Activated naive CD8-positive, alpha-beta T cell (primary cell): ENCODE measurements at regions not wholly inside any gene's neighbourhood (a gene's known extent, or its start where the extent isn't known, plus 50 kb on each side); places are given as distances from the start of the nearest gene placed in this dataset.

ENCODE experiments used
- H3K27ac Mint-ChIP-seq: one replicate; pipeline ENCODE4 v1.8.0; 2021; ENCODE audit warnings: mixed read lengths
- H3K27me3 Mint-ChIP-seq: one replicate; pipeline ENCODE4 v1.8.0; 2021; ENCODE audit warnings: mixed read lengths
- H3K36me3 Mint-ChIP-seq: one replicate; pipeline ENCODE4 v1.8.0; 2021; ENCODE audit warnings: mixed read lengths
- H3K4me1 Mint-ChIP-seq: one replicate; pipeline ENCODE4 v1.8.0; 2021; ENCODE audit warnings: low read depth, mixed read lengths
- H3K4me3 Mint-ChIP-seq: one replicate; pipeline ENCODE4 v1.8.0; 2021; ENCODE audit warnings: mild to moderate bottlenecking, mixed read lengths
- H3K9me3 Mint-ChIP-seq: one replicate; pipeline ENCODE4 v1.8.0; 2021; ENCODE audit warnings: low read depth, mixed read lengths

DNA sequence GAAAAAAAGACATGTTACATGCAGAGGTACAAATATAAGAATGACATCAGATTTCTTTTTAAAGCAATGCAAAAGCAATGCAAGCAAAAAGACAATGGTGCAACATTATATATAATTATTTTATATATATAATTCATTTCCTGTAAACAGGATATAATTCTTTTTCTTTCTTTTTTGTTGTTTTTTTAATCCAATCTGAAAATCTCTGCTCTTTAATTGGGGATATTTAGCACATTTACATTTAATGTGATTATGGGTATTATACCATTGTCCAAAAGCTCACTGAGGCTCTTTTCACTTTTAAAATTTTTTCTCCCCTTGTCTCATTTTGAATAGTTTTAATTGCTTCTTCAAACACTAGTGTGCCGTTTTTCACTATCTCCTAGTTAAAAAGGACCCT, 148.9 kb downstream of the FGF18 start:
- Mint-ChIP-seq H3K9me3 (peaks cover 19% of the 10 kb centered on the region), H3K4me3 (no peak overlapping the region), H3K4me1 (no peaks in the 10 kb centered on the region), H3K27ac (no peak overlapping the region), H3K27me3 (peaks cover 12% of the 10 kb centered on the region), H3K36me3 (peaks cover 7% of the 10 kb centered on the region)

DNA sequence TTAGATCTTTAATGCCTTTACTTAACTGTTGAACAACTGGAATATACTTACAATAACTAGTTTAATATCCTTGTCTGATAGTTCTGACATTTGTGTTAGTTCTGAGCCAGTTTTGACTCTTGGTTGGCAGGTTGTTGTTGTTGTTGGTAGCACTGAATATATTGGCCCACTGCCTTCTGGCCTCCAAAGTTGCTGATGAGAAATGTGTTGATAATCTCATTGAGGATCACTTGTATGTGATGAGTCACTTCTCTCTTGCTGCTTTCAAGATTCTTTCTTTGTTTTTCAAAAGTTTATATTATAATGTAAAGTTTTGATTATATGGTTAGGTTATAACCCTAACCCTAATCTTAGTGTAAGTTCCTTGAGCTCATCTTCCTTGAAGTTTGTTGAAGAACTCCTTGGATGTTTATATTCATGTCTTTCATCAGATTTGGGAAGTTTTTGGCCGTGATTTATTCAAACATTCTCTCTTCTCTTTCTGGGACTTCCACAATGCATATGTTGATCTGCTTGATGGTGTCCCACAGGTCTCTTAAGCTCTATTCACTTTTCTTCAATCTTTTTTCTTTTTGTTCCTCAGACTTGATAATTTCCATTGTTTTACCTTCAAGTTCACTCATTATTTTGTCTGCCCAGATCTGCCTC, 149.7 kb downstream of the FGF18 start:
- no peak overlapping the region for H3K27ac Mint-ChIP-seq
- peaks cover 7% of the 10 kb centered on the region for H3K36me3 Mint-ChIP-seq
- H3K4me1 Mint-ChIP-seq, result no peaks in the 10 kb centered on the region
- H3K4me3 Mint-ChIP-seq, result no peak overlapping the region
- H3K27me3 Mint-ChIP-seq, result peaks cover 9% of the 10 kb centered on the region
- H3K9me3 Mint-ChIP-seq, result peaks cover 19% of the 10 kb centered on the region

DNA sequence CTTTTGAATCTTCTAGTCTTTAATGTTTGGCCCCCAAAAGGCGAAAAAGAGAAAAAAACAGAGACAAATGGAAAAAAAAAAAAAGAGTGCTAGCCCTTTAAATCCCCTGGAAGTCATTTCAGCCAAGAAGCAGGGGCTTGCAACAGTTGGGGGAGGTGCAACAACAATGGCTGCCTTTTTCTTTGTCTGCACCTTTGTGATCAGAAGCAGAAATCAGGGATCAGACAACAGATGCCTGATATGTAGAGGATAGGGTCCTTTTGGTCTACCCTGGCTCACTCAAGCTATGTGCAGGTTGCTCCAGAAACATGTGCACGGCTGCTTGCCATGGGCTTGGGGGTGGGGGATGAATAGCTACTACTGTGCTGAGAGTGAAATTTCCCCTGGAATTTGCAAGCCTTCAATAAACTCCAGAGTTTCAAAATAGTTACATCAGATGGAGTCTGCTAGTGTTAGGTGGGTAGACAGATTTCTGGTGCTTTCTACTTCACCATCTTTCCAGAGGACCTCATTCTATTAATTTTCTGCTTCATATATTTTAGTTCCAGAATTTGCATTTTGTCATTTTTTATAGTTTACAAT, 150.9 kb downstream of the FGF18 start:
- Mint-ChIP-seq H3K9me3 (peaks cover 19% of the 10 kb centered on the region), H3K4me3 (no peak overlapping the region), H3K36me3 (peaks cover 7% of the 10 kb centered on the region), H3K27ac (no peak overlapping the region), H3K4me1 (no peaks in the 10 kb centered on the region), H3K27me3 (peaks cover 10% of the 10 kb centered on the region)

DNA sequence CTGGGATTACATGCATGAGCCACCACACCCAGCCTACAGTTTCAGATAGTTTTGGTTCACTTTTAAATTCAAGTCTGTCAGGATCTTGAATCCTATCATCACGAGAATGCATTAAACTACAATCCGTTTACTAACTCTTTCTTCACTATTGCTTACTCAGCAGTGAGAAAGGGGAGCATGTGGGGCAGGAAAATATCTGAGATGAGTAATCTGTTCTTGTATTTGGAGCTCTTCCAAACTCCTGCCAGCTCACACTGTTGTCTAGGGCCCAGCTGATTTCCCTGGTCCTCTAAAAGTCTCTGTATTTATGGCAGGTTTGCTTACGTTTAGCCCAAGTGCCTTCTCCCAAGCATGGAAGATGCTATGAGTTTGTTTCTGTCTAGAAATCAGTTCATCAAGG, 152.2 kb downstream of the FGF18 start:
- Mint-ChIP-seq H3K4me3 (no peak overlapping the region), H3K9me3 (peaks cover 24% of the 10 kb centered on the region), H3K27ac (no peak overlapping the region), H3K4me1 (no peaks in the 10 kb centered on the region), H3K27me3 (peaks cover 10% of the 10 kb centered on the region), H3K36me3 (peaks cover 7% of the 10 kb centered on the region)

DNA sequence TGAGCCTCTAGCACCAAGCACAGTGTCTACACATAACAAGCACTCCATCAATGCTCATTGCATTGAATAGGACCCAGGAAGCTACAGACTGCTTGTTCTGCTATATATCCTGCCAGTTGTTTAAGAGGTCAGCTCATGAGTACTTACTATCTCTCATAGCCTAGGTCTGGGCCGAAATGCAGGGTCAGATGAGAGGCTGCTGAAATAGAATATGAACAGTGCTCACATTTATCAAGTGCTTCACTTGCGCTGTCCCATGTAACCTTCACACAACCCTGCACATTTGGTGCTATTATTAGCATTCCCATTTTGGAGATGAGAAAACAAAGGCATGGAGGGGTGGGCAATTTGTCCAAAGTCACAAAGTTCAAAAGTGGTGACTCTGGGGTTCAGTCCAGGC, 153.6 kb downstream of the FGF18 start:
- H3K4me1 Mint-ChIP-seq, result no peaks in the 10 kb centered on the region
- no peak overlapping the region for H3K27ac Mint-ChIP-seq
- peaks cover 5% of the 10 kb centered on the region for H3K36me3 Mint-ChIP-seq
- H3K9me3 Mint-ChIP-seq, result peaks cover 19% of the 10 kb centered on the region
- H3K27me3 Mint-ChIP-seq, result peaks cover 10% of the 10 kb centered on the region
- no peak overlapping the region for H3K4me3 Mint-ChIP-seq

DNA sequence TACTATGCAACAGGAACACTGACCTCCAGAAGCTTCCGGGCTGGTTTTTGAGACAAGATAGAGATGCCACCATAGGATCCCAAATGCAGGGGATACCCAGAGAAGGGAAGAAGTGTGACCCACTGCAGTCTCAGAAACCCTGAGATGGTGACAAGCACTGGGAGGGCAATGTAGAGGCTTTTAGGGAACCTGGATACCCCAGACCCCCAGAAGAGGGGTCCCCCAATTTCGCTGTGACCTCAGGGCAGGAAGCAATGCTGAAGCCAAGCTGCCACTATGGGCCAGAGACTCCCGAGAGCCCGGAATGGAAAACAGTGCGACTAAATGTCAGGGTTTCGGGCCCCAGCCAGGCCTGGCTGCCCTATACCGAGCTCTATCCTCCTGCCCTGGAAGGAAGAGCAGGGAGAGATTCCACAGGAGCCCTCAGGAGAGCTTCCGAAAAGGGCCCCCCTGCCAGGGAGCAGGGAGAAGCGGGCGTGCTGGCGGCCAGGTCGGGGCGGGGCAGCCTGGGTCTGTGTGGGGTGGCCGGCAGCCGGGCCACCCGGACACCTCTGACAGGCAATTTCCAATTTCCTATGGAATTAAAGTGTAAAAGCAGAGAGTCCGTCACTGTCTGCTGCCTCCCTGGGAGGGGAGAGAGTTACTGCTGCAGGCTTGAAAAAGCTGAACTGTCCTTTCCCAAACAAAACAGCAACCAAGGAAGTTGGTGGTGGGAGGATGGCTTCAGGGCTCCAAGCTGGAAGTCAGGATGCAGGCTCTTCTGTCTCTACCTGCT, 154.2 kb downstream of the FGF18 start:
- peaks cover 10% of the 10 kb centered on the region for H3K27me3 Mint-ChIP-seq
- H3K4me1 Mint-ChIP-seq, result no peaks in the 10 kb centered on the region
- no peak overlapping the region for H3K27ac Mint-ChIP-seq
- H3K4me3 Mint-ChIP-seq, result no peak overlapping the region
- peaks cover 17% of the 10 kb centered on the region for H3K9me3 Mint-ChIP-seq
- peaks cover 4% of the 10 kb centered on the region for H3K36me3 Mint-ChIP-seq

DNA sequence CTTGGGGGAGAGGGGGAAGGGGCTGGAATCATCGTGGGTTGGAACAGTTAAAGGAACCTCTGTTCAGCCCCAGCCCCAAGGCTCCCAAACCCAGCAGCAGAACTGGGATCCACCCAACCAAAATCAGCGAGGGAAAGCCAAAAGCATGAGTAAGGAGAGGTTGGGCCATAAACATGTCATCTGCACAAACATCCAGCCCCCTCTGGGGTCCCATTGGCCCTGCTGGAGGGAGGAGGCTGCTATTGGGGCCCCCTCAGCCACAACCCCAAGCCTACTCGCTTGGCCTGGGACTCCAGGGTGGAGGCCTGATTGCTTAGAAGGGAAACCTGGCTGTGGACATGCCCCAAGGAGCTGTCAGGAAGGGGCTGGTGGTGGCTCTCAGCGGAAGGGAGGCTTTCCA, 154.9 kb downstream of the FGF18 start:
- Mint-ChIP-seq H3K4me1 (no peaks in the 10 kb centered on the region), H3K27me3 (peaks cover 10% of the 10 kb centered on the region)

DNA sequence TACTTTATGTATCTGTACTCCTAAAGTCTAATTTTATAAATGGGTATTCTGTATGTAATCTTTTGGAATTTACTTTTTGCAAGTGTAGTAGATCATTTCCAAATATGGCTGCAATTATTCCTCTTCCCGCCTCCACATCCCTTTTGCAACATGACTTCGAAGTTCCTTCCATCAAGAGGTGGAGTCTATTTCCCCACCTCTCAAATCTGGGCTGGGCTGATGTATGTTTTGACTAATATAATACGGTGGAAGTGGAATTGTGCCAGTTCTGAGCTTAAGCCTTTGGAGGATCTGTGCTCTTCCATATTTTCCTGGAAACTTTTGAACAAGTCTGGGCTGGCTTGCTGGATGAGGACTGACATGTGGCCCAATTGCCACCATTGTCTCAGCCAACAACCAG, 155.9 kb downstream of the FGF18 start:
- Mint-ChIP-seq H3K9me3 (peaks cover 5% of the 10 kb centered on the region), H3K27me3 (peaks cover 10% of the 10 kb centered on the region), H3K4me1 (no peaks in the 10 kb centered on the region), H3K27ac (no peak overlapping the region), H3K4me3 (no peak overlapping the region), H3K36me3 (no peaks in the 10 kb centered on the region)

More for the DNA sequence above, 154.9 kb downstream of the FGF18 start:
- Mint-ChIP-seq H3K36me3 (no peaks in the 10 kb centered on the region), H3K27ac (no peak overlapping the region), H3K4me3 (no peak overlapping the region), H3K9me3 (peaks cover 12% of the 10 kb centered on the region)

DNA sequence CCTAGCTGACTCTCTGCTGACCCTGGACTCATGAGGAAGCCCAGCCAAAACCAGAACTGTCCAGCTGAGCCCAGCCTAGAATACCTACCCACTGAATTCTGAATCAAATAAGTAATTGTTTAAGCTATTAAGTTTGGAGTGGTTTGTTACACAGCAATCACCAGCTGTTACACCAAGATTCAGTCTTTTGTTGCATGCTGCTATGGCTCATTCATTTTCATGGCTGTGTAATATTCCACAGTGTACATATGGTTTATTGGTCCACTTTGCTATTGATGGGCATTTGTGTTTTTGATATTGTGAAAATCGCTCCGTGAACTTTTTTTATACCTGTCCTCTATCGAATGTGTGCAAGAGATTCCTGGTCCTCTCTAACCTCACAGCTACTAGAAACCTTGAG, 156.4 kb downstream of the FGF18 start:
- Mint-ChIP-seq H3K27ac (no peak overlapping the region), H3K4me3 (no peak overlapping the region), H3K9me3 (peaks cover 5% of the 10 kb centered on the region), H3K36me3 (no peaks in the 10 kb centered on the region), H3K27me3 (peaks cover 10% of the 10 kb centered on the region), H3K4me1 (no peaks in the 10 kb centered on the region)

DNA sequence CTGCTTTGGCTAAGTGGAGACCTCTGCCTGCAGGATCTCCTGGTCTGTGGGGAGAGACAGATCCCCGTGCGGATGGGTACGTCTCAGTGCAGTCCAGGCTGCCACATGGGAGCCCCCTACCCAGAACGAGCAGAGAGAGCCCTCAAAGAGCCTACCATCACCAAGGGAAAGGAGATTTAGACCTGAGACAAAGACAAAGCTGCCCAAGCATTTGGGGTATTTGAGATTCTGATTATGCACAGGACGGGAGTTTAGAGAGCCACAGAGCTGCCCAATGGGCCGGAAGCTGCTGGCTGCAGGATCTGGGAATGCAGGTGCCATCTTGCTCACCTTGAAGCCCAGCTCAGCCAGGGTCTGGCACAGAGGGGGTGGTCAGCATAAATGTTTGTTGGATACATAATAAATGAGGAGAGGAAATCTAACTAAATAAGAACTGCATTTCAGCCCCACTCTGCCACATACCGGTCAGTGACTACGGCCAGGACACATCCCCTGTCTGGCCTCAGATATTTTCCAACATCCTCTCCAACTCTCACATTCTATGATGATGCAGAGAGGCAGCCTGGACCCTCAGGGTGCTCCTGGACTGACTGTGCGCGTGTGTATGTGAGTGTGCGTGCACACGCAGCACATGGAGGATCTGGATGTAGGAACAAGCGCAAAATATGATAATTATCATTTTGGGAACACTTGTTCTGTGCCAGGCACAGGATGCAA, 157.8 kb downstream of the FGF18 start:
- no peak overlapping the region for H3K27ac Mint-ChIP-seq
- no peaks in the 10 kb centered on the region for H3K4me1 Mint-ChIP-seq
- peaks cover 9% of the 10 kb centered on the region for H3K27me3 Mint-ChIP-seq
- H3K9me3 Mint-ChIP-seq, result peaks cover 5% of the 10 kb centered on the region
- no peak overlapping the region for H3K4me3 Mint-ChIP-seq
- no peaks in the 10 kb centered on the region for H3K36me3 Mint-ChIP-seq

DNA sequence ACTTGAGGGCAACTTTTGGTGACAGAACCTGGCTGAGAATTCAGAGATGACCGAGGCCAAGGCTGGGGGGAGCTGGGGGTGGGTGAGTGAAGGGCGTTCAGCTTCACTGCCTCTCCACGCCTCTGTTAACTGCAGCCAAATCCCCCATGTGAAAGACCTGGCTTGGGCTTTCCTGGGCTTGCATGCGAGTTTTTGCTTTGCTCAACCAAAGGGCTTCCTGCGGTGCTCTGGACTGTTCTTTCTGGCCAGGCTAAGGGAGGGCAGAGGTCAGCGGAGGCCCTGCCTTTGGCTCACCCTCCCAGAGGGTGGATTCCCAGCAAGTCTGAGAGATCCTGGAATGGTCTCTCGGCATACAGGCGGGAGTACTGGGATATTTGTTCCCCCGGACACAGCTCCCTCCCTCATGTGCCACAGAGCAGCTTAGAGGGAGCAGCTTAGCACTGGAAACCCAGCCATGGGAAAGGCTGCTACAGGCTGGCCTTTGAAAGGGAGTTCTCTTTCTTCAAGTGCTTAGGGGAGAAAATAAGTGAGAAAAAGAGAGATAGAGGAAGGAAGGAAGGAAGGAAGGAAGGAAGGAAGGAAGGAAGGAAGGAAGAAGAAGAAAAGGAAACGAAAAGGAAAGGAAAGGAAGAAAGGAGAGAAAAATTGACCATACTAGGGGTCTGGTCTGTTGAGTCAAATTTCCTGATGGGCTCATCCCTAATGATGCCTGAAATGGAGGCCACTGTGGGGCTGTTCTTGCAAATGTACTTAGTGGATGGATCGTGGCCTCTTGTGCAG, 158.8 kb downstream of the FGF18 start:
- Mint-ChIP-seq H3K4me1 (no peaks in the 10 kb centered on the region), H3K27me3 (peaks cover 2% of the 10 kb centered on the region), H3K4me3 (no peak overlapping the region)

DNA sequence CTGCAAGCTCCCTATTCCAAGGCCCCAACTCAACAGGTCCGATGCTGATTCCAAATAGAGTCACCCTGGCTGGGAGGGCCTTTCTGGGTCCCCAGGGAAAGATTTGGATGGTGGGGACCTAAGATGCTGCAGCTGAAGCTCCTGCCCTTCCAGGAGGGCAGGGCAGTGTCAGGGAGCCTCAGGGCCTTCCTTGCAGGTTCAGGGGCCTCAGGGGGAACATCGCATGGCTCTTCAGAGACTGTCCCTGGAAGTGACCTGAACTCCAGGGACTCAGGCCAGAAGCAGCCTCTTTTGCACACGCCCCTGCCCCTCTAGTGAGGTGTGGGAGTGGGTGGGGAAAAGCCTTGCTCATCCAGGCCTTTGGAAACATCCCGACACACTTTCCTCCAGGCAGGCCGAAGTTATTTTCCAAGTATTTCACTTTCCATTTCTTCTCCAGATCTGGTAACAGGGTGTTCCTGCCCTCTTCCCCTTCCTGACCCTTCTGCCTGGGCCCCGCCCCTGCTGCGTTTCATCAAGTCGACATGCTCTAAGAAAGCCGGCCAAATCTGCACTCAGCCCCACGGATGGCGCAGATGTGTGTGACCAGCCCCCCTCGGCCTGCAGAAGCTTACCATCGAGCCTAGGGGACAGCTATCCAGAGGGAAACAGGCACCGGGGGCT, 159.5 kb downstream of the FGF18 start:
- Mint-ChIP-seq H3K36me3 (no peaks in the 10 kb centered on the region), H3K27ac (no peak overlapping the region), H3K9me3 (peaks cover 5% of the 10 kb centered on the region), H3K27me3 (peaks cover 2% of the 10 kb centered on the region), H3K4me1 (no peaks in the 10 kb centered on the region), H3K4me3 (no peak overlapping the region)

More for the DNA sequence above, 158.8 kb downstream of the FGF18 start:
- Mint-ChIP-seq H3K36me3 (no peaks in the 10 kb centered on the region), H3K9me3 (peaks cover 5% of the 10 kb centered on the region), H3K27ac (no peak overlapping the region)

DNA sequence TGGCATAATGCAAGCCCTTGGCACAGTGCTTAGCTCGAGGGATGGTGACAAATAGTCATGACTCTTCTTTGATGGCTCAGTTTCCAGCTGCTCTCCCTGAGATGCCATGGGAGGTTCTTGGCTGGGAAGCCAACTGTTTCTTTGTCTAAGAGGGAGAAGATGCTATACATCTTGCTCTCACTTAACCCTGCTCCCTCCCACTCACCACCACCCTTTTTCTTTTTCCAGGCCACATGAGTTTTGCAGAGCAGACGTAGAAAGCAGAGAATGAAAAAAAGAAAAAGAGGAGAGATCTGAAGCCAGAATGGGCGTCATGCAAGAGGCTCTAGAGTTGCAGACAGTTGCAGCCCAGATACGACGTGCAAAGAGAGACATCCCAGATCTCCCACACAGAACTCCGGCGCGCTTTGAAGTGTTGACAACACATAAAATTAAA, 160.5 kb downstream of the FGF18 start:
- H3K4me3 Mint-ChIP-seq, result no peak overlapping the region

More for the DNA sequence above, 160.5 kb downstream of the FGF18 start:
- Mint-ChIP-seq H3K9me3 (peaks cover 5% of the 10 kb centered on the region), H3K4me1 (no peaks in the 10 kb centered on the region), H3K27me3 (peaks cover 2% of the 10 kb centered on the region), H3K27ac (no peak overlapping the region), H3K36me3 (no peaks in the 10 kb centered on the region)
